Fibroblast of skin of back (primary cell): ENCODE measurements at regions not wholly inside any gene's neighbourhood (a gene's known extent, or its start where the extent isn't known, plus 50 kb on each side); places are given as distances from the start of the nearest gene placed in this dataset.

Source experiments
- DNase-seq: peaks from one replicate; pipeline ENCODE4 v3.0.0-alpha.2; 2013

DNA sequence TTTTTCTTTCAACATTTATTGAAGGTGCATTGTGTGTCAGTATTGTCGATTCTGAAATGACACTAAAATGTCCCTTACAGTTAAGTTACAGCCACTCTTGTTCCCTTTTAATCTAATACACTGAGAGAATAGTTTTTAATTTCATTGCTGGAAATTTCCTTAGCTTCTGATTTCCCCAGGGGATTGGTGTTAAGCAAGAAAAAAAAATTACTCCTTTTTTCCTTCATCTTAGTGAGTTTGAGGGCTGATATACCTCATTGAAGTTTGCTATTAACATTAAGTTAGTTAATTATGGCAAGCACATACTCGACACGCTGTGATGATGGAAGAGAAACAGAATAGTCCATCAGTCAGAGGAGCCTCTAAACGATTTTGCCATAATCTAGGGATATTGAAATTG is 57.0 kb upstream of the EXOC4 start:
- no peak for DNase-seq

DNA sequence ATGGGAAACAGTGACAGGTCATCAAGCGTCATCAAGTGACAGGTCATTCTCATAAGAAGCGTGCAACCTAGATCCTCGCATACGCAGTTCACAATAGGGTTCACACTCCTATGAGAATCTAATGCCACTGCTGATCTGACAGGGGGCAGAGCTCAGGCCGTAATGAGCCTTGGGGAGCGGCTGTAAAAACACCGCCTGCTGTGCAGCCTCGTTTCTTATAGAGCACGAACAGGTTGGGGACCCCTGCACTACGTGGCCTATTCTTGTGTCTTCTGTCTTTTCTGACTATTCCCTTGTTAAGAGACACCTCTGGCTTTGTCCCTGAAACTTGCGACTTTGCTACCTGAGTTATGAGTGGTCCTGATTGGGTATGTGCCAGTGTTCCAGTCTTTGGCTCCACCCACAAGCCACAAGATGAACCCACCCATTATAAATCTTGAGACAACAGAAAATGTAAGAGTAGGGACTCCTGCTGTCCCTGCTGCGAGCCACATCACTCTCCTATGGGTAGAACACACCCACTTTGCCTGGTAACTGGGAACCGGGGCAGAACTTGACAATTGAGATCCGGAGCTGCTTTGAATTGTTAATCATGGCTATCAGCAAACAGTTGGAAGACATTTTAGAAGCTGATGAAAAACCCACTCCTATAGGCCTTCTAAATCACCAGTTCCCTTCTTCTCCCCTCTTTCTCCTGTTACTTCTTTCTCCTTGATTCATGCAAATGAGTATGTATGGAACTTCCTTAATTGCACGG is 55.8 kb upstream of the EXOC4 start:
- DNase-seq = no peak

DNA sequence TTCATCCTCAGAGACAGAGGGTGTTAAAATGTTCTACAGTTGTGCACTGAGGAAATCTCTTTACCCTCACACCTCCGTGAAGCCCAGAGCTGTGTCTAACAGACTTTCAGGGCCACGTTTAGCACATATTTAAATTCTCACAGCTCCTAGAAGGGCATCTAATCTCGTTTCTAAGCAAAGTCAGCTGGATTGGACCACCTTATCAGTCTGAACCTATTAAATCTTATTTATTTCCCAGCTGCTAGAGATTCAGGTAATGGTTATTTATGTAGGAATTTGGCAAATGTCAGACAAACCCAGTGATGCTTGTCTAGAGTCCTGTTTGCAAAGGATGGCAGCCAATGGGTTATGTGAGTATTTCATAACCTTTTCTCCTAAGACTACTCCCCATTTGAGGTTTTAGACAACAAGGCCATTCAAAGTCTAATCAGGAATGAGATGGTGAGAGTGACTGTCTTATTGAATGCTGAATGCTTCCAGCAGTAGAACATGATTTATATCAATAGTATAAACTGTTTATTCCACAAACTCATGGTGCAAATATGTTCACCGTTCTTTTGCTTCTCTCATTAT is 54.8 kb upstream of the EXOC4 start:
- DNase-seq = no peak

DNA sequence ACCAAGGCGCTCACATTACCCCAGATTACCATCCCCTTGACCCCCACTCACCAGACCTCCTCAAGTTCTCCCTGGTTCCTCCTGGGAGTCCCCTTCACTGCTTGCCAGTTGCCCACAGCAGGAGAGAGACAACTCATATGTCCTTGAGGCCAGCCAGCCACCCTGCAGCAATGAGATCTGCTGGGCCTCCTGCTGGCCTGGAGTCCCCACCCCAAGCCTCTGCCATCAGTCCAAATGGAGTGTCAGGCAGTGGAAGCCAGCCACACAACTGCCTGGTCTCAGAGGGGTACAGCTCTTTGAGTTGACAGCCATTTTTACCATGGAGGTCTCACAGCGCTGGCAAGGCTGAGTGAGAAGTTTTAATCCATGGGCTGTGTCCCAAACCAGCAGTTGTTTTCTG is 53.0 kb upstream of the EXOC4 start:
- DNase-seq = no peak

DNA sequence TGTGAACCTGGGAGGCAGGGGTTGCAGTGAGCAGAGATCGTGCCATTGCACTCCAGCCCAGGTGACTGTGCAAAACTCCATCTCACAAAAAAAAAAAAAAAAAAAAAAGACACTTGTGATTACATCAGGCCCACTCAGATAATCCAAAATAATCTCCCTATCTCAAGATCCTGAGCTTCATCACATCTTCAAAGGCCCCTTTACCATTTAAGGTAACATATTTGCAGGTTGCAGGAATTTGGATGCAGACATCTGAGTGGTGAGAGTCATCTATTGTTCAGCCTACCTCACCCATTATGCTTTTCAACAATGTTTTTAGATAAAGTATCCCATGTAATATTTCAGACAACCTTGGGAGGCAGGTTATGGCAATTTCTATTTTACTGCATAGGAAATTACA is 51.4 kb upstream of the EXOC4 start:
- DNase-seq = no peak

DNA sequence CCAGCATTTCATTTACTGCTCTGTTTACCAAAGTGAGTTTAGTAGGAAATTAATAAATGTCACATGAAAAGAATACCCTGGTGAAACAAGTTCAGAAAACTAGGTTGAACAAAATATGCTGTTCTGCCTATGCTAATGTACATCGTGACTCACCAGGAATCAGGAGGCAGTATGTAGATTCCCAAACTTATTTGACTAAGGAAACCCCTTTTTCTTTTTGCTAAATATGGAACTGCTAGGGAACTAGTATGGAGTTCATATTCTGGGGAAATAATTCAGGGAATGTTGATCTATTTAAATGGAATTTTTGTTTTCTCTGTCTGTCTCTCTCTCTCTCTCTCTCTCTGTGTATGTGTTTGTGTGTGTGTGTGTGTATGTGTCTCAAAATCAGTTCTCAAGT is 49.9 kb upstream of the EXOC4 start:
- DNase-seq = peak; percentile 59
